ENCODE measurements at regions not wholly inside any gene's neighbourhood (a gene's known extent, or its start where the extent isn't known, plus 50 kb on each side); places are given as distances from the start of the nearest gene placed in this dataset.

DNA sequence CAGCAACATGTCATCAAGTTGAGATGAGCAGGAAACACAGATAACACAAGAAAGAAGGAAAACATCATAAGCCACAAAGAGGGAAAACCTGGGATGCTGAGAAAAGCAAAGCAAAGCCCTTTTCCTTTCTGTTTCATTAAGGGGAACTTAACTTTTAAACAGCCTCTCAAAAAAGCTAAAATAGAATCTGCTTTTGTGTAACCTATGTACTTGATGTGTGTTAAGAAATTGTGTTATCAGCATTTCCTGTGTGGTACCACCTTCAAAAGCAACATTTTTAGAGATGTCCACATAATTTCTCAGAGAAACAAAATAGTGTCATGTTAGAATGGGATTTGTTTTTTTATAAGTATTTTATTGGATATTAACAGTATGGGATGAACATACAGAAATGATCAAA, 206.2 kb downstream of the IL20RB start:
- TF ChIP-seq, protein P1, sequence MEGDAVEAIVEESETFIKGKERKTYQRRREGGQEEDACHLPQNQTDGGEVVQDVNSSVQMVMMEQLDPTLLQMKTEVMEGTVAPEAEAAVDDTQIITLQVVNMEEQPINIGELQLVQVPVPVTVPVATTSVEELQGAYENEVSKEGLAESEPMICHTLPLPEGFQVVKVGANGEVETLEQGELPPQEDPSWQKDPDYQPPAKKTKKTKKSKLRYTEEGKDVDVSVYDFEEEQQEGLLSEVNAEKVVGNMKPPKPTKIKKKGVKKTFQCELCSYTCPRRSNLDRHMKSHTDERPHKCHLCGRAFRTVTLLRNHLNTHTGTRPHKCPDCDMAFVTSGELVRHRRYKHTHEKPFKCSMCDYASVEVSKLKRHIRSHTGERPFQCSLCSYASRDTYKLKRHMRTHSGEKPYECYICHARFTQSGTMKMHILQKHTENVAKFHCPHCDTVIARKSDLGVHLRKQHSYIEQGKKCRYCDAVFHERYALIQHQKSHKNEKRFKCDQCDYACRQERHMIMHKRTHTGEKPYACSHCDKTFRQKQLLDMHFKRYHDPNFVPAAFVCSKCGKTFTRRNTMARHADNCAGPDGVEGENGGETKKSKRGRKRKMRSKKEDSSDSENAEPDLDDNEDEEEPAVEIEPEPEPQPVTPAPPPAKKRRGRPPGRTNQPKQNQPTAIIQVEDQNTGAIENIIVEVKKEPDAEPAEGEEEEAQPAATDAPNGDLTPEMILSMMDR (IDR thresholded peaks at IDR 0.05; ENCODE audit: insufficient read depth, low read length, poor library complexity, severe bottlenecking), result no peak
- no peak for TF ChIP-seq EZH2phosphoT487 (conservative IDR thresholded peaks at IDR 0.05; ENCODE audit: low read length)

Measured in SU-DHL-6 (cell line).